NCI-H774 (cell line): ENCODE measurements at regions not wholly inside any gene's neighbourhood (a gene's known extent, or its start where the extent isn't known, plus 50 kb on each side); places are given as distances from the start of the nearest gene placed in this dataset.
"Not testable (repeated sequence)": the region's sequence is repeated elsewhere in the genome, so short reads cannot be mapped to it uniquely, and the experiment has no call there.

Experiments
- DNase-seq: peaks from one replicate; lab custom pipeline; 2025; lab: John Stamatoyannopoulos, UW

DNA sequence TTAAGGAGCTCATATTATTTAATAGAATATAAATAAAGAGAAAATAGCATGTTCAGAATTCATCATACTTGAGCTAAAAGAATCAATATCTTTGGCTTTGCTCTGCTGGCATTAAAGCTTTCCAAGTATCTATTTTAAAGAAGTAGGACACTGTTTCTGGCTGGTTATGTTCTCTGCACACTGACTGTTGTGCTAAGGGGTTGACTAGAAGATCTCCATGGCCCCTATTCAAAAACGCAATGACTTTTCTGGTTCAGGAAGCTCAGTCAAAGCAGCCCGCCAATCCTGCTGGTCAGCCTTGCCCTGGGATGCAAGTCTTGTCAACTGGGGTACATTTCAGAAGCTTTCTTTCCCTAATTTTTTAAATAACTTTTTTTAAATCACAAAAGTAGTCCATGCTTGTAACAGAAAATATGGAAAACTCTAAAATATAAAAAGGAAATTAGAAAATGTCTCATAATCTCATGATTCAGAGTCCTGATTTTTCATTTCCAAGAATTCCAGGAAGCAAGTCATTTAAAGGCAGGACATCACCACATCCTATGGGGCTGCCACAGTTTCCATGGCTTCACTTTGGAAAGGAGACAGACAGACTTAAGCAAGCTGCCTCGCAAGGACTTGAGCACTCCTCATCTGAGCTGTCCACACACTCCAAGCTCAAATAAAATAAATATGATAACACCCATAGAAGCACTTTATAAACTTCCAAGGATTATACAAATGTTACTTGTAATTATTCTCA is 195.1 kb downstream of the TXNL1 start:
- no peak for DNase-seq

DNA sequence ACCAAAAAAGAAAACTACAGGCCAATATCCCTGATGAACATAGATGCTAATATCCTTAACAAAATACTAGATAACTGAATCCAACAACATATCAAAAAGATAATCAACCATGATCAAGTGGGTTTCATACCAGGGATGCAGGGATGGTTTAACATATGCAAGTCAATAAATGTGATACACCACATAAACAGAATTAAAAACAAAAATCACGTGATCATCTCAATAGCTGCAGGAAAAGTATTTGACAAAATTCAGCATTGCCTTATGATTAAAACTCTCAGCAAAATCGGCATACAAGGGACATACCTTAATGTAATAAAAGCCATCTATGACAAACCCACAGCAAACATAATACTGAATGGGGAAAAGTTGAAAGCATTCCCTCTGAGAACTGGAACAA is 199.9 kb downstream of the TXNL1 start:
- DNase-seq = not testable (repeated sequence)

DNA sequence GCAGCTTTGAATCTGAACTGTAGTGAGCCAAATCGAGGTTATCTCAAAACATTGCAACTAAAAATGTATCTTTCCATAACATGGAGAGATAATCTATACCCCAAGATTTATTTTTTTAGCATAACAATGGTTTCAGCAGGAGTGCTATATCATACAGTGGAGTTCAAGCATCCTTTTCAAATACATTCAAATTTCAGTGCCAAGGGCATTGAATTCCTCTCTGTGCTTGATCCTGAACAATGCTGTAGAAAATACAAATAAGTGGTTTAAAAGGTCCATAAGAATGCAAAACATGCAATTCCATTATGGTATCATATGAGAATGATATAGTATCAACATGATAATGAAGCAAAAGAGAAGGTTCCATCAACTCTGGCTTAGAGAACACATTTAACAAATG is 201.7 kb downstream of the TXNL1 start:
- no peak for DNase-seq

DNA sequence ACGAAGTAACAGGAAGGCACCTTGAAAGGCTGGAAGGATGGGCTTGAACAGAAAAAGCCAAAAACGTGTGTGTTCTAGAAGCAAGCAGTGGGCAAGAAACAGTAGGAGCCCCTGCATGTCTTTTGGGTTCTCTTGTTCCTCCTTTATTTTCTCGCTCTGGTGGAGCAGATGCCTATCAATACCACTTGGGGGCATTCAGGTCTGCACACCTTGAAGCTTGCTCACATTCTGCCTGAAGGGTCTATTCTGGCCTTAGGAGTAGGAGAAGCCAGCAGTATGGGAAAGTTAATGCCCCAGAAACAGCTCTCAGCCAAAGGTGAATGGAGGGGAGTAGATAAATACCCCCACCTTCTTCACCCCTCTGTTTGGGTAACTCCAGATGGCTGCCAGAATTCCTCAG is 204.5 kb downstream of the TXNL1 start:
- DNase-seq = no peak

DNA sequence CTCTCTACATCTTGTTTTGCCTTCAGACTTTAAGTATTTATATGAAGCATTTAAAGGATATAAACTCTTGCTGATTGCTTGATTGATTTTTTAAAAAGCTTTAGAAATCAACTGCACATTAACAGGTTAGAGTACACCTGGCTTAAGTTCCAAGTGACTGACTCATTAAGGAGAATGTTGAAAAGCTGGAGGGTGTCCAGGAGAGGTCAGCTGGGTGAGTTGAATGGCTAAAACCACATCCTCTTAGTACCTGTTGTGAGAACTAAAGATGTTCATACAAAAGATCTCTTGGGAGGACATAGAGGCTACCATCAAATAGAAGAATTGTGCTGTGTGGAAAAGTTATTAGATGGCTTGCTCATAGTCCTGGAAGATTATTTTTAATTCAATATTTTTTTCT is 206.8 kb downstream of the TXNL1 start:
- DNase-seq = no peak

DNA sequence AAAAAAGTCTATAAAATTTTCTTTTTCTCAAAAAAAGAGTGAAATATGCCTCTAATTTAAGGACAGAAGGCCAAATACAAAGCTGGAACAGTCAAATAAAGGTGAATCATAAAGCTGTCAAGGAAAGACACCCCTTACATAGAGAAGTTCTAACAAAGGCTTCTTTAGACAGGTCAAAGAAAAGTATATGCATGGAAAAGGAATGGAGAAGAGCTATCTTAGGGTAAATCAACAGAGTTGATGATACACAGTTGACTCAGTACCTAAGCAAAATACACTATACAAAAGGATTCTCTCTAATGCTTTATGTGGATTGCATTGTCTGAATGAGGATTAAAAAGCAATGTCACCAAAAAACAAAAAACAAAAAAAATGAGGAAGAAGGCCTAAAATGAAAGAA is 214.8 kb downstream of the TXNL1 start:
- DNase-seq = no peak

DNA sequence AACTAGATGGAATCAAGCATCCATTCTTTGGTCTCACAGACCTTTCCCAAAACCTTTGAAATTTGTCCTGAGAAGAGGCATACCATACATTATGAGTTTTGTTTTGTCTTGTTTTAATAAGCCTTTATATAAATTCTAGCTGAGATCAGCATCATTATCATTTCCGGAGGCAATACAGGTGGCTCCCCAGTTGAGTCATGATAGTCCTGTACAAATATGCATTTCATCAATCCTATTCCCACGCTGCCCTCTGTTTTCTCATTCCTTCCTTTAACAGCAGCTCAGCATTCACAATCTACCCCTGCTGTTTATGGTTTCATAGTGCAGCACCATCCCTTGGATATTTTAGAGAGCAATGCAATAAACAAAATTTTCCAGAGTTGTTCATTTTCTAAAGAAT is 216.7 kb downstream of the TXNL1 start:
- DNase-seq = no peak

DNA sequence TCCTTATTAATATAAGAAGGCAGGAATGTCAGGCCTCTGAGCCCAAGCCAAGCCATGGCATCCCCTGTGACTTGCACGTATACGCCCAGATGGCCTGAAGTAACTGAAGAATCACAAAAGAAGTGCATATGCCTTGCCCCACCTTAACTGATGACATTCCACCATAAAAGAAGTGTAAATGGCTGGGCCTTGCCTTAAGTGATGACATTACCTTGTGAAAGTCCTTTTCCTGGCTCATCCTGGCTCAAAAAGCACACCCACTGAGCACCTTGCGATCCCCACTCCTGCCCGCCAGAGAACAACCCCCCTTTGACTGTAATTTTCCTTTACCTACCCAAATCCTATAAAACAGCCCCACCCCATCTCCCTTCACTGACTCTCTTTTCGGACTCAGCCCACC is 217.5 kb downstream of the TXNL1 start:
- not testable (repeated sequence) for DNase-seq

DNA sequence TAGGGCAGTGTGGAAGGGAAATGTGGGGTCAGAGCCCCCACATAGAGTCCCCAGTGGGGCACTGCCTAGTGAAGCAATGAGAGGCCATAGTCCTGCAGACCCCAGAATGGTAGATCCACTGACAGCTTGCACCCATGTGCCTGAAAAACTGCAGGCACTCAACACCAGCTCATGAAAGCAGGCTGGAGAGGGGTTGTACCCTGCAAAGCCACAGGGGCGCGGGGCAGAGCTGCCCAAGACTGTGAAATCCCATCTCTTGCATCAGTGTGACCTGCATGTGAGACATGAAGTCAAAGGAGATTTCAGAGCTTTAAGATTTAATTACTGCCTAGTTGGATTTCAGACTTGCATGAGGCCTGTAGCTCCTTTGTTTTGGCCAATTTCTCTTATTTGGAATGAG is 224.0 kb downstream of the TXNL1 start:
- DNase-seq = no peak

DNA sequence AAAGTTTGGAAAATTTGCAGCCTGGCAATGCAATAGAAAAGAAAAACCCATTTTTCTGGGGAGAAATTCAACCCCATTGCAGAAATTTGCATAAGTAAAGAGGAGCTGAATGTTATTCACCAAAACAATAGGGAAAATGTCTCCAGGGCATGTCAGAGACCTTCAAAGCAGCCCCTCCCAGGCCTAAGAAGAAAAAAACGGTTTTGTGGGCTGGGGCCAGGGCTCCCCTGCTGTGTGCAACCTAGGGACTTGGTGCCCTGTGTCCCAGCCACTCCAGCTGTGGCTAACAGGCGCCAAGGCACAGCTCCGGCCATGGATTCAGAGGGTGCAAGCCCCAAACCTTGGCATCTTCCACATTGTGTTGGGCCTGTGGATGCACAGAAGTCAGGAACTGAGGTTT is 224.5 kb downstream of the TXNL1 start:
- DNase-seq = no peak

DNA sequence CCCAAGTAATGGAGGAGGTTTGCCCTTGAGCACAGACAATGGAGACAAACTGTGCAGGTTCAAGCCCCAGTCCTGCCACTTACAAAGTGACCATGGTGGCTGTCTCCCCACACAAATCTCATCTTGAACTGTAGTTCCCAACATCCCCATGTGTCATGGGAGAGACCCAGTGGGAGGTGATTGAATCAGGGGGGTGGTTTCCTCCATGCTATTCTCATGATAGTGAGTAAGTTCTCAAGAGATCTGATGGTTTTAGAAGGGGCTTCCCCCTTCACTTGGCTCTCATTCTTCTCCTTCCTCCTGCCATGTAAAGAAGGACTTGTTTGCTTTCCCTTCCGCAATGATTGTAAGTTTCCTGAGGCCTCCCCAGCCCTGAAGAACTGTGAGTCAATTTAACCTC is 225.4 kb downstream of the TXNL1 start:
- no peak for DNase-seq

DNA sequence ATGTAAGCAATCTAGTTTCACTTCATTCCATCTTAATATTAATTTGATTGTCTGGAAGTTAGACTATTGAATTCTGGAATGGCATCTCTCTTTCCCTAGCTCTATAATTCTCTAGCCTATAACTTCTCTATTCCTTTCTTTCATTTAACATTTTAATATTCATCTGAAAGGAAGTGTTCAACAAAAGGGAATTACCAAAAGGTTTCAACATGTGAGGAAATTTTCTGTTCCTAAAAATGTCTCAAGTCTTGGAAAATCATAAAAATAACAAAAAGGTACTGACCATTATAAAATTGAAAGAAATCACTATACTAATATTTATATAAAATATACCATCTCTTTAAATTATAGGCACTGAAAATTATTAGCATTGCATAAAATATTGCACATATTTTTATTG is 228.7 kb downstream of the TXNL1 start:
- DNase-seq = no peak

DNA sequence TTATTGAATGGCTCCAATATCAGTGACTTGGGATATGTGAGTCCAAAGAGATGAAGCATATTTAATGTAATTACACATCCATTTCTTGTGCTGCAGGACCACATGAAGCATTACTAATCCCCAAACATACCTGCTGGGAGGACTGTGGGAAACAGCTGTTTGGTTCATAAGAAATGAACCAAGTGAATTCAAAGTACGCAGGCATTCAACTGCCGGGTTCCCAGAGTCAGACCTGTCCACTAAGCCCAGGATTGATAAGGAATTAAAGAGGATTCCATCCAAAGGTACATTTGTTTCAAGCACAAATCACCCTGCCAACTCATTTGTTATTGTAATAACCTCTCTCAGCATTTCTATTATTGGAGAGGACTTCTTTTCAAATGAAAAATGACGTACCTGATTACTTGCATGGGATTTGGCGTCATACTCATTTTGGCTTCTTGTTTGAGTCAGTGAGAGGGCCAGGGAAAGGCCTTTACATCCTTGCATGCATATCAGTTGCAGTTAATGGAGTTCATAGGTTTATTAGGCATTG is 230.7 kb downstream of the TXNL1 start:
- DNase-seq = no peak

DNA sequence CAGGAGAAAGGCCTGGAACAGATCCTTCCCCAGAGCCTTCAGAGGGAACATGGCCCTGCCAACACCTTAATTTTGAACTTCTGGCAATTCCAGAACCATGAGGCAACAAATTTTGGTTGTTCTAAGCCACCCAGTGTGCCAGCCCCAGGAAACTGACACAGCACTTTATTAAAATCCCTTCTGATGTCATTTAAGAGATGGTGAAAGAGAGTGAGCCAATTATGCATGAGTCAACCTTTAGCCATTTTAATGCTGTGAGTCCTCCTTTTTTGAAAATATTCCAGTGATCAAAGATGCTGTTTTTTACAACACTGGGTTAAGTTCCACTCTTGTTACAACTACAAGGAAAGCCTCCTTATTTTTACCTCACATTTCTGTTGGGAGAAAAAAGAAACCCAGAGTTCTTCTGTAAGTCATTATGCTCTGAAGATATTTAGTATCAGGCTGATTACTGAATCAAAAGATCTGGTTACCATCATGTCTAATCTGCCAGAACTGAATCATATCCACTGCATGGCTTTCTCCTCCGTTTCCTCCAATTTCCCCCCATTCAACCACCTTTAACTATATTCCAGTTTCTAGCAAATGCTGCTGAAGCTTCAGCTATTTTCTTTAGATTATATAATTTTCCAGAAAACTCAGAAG is 235.4 kb downstream of the TXNL1 start:
- DNase-seq = no peak

DNA sequence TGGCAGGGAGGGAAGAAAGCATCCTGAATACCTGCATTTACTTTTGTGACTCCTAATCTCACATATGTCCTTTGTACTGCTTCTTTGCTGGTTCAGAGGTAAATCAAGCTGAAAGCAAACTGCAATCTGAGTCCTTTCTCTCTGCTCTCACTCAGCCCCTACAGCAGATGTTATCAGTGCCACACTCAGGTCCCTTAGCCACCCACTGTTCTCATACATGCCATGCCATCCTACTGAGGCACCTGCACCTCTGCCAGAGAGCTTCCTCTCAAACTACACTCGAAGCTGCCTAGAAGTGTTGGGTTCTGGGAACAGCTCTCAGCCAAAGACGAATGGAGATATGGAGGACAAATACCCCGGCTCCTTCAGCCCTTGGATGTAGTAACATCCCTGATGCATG is 244.5 kb downstream of the TXNL1 start:
- no peak for DNase-seq

DNA sequence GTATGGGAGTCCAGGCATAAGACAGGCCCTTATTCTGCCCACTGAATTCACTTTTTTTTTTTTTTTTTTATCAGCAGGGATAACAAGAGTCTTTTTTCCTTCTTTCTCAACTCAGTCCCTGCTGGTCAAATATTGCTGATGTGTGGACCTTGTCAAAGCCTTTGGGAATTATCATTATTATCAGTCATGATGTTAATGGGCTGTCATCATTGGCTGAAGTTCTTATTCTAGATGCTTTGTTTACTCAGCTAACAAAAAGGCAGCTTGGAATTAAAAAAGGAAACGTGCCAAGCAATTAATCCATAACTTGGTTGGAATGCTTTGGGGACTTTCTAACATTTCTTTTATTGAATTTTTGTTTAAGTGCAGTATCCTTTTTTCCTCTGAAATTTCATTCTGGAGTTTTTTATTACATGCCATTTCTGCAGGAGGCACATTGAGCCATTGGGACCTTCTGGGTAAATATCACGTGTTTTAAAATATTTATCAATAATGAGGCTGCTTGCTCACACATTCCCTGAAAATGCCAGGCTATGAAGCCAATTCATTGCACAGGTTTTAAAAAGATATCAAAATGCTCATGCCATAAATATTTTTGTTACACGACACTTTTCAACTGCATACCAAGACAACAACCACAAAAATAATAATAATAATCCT is 246.3 kb downstream of the TXNL1 start:
- no peak for DNase-seq

DNA sequence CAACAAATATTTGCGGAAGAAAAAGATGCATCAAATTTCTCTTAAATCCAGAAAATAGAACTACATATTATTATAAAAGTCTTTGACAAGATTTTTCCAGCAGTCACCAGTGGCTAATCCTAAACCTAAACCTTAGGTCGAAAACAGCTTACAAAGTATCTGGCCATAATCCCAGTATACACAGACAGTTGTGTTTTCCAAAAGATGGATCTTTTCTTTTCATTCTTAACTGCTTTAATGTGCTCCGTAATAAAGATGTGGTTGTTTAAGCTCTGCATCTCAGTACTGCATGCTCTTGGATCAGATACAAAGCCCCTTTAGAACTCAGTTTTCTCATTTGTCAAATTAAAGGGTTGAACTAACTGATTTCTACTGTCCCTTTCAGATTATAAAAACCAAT is 247.8 kb downstream of the TXNL1 start:
- DNase-seq = no peak

DNA sequence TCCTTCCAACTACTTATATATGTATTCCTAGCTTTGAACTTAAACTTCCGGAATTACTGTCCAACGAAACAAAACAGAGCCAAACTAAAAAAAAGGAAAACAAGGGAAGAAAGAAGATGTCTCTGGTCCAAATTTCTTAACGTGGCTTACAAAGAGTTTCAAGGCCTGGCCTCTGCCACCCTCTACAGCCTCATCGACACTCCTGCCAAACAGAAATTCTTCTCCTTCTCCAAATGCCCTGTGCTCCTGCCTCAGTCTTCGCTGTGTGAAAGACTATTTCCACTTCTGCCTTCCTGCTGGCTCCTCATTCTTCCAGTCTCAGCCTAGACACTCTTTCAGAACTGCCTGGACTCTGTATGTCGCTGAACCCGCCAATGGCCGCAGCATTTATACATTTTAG is 249.2 kb downstream of the TXNL1 start:
- no peak for DNase-seq

DNA sequence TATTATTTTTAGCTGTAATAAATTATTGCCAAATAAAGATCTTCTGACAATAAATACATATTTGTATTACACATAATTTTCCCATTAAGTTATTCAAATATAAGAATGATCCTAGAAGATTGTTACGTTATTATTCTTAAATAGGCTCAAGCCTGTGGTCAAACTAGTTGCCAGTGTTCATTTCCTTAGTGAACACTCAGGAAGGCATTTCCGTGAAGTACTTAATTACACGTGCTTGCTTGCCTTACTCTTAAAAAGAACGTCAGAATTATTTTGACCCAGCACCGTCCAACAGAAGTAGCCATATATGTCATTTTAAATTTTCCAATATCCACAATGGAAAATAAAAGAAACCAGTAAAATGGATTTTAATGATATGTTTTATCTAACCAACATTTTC is 249.8 kb downstream of the TXNL1 start:
- DNase-seq = no peak

DNA sequence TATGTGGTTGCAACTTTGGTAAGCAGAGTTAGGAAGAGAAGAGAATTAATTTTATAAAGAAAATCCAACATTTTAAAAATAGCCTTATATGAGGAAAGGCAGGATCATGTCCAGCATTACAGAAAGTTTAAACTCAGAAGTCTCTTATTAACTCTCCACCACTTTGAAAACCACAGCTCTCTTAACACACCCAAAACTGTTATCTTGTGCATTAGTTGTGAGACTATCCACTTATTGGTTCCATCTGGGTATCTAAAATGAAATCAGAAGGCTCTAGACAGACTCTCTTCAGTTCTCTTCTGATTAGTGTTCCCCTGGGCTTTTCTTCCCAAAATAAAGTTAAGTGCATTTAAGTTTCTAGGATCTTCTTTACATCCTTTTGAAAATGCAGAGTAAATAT is 251.5 kb downstream of the TXNL1 start:
- DNase-seq = no peak

DNA sequence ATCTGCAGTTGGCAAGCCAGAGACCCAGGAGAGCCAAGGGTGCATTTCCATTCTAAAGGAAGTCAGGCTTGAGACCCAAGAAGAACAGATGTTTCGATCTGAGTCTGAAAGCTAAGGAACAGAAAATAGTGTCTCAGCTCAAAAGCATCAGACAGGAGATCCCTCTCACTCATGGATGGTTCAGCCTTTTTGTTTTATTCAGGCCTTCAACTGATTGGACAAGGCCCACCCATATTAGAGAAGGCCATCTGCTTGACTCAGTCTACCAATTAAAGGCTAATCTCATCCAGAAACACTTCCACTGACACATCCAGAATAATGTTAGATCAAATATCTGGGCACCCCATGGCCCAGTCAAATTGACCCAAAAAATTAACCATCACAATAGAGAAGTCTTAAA is 255.0 kb downstream of the TXNL1 start:
- no peak for DNase-seq

DNA sequence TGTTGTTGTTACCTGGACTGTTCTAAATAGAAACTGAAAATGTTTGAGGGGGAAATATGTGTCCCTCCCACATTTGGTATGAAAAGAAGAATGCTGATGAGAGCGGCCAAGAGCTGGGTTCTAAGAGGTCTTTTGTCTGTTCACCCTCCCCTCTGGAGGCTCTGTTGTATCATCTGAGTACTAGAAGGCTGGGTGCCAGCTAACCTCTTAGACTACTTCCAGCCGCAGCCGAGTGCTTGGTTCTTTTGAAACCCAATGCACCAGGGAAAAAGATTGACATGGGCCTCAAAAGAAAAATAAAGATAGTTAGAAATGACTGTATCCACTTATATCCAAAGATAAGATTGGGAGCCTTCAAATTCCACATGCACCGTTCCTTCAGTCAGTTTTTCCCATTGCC is 255.9 kb downstream of the TXNL1 start:
- no peak for DNase-seq

DNA sequence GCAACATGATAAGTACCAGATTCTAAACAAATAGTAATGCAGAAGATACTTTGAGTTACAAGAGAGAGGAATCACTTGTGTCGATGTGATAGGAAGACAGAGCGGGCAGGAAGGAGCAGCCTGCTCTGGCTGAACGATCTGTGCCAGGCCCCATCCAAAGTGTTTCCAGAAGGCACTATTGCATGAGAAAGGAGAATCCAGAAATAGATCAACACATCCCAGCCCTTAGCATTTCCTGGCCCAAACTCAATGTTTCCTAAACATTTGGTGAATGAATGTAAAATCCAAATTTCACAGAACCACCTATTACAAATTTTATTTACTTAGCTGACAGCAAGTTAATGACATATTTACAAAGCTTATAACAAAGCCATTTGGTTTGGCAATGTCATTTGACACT is 257.2 kb downstream of the TXNL1 start:
- no peak for DNase-seq
